Ovary (tissue), 7 donors: ENCODE measurements at regions not wholly inside any gene's neighbourhood (a gene's known extent, or its start where the extent isn't known, plus 50 kb on each side); places are given as distances from the start of the nearest gene placed in this dataset.
A peak's percentile ranks its signal among the peaks of the same experiment; 100 is the strongest.

ENCODE experiments used
- DNase-seq, 5 donors: peaks; one replicate each; pipeline ENCODE4 v3.0.0-alpha.2; 2019 to 2020
- H3K27ac ChIP-seq, 2 donors: fragments of 200-600 bp; one replicate each; pipeline versions ENCODE4 v1.5.1 to v1.8.0; 2019 to 2022
- H3K27me3 ChIP-seq: fragments of 200-600 bp; one replicate; pipeline ENCODE4 v1.8.0; 2022
- H3K36me3 ChIP-seq: fragments of 200-600 bp; sonication (generic); one replicate; pipeline ENCODE4 v1.5.1; 2019
- H3K4me1 ChIP-seq: one replicate; pipeline ENCODE4 v1.8.1; 2013; ENCODE audit warnings: mild to moderate bottlenecking, moderate library complexity; ENCODE audit not compliant: insufficient read depth
- H3K4me3 ChIP-seq: fragments of 200-600 bp; sonication (generic); one replicate; pipeline ENCODE4 v1.5.1; 2017
- H3K9me3 ChIP-seq, 2 donors: fragments of 200-600 bp in 1 of 2; sonication (generic) in 1 of 2; one replicate each; pipeline versions ENCODE4 v1.5.1 to v1.8.1; 2013 to 2019; ENCODE audit warnings: mild to moderate bottlenecking in 1 of 2, moderate library complexity in 1 of 2
- CTCF ChIP-seq, 3 donors: fragments of 450-650 bp in 2 of 3; fragments of 200-600 bp in 1 of 3; IDR thresholded peaks; one replicate each; pipeline versions ENCODE4 v1.5.1 to v1.8.0; 2016 to 2022; ENCODE audit warnings: antibody characterized with exemption in 3 of 3, mild to moderate bottlenecking in 1 of 3
- EP300 ChIP-seq: sonication (generic); formaldehyde crosslinking; IDR thresholded peaks from one replicate; pipeline ENCODE4 v1.6.1; 2017; ENCODE audit warnings: antibody characterized with exemption
- POLR2A ChIP-seq: fragments of 450-650 bp; IDR thresholded peaks from one replicate; pipeline ENCODE4 v1.6.1; 2017; ENCODE audit warnings: antibody characterized with exemption, mild to moderate bottlenecking, moderate library complexity
- WGBS, 3 donors: extraction: QIAGEN DNeasy Blood & Tissue Kit in 1 of 3; methylation state at CpG; one replicate each; pipeline versions ENCODE4 v1.1.5 to v1.1.7; 2013 to 2017; 5-methylcytosine and 5-hydroxymethylcytosine counted together
- intact Hi-C, 4 donors: fragments of 100-400 bp; cut with DNase I; formaldehyde crosslinking; loops; one replicate each; pipeline versions ENCODE4 v1.11.0 to v1.15.1; 2022 to 2023
- donor health status: DM: no; HTN: no; CAD: no; lungs with moderate emphysema.
- donor health status: DM: no; HTN: no; CAD: no.
- donor health status: Bipolar disorder and iron deficiency.
- donor health status: DM: no; HTN: no; CAD: no.
- donor health status: DM: yes; HTN: yes; CAD: no.

DNA sequence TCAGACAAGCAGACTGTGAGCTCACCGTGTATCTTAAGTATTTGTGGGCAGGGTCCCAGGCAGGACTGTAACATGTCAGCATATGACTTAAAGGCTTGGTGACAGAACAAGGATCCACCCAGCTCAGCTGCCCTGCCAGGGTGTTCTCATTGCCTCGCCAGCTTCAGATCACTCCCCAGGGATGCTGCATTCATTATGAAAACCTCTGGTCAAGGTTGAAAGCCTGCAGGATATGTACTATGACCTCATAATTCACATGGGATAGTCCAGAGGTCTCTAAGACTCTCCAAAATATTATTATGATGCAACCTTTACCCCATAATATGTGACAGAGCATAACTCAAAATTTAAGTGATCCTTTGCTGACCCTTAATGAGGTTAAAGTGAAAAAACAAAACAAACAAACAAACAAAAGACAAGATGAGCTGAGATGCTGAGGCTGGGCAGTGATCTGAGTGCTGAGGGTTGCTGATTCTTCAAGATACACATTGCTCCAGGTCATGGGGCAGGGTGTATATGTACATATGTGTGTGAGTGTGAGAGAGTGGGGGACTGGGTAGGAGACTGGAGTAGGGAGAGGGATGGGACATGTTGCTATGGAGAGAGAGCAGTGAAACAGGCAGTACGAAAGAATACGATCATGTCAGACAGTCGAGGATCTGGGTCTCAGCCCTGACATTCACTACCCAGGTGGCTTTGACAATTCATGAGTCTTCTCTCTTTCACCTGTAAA, 98.8 kb upstream of the DUSP10 start:
- TF ChIP-seq EP300 (no peak), POLR2A (no peak), CTCF (IDR thresholded peaks at IDR 0.05) (no peak)
- intact Hi-C loops, result no loop called here
- DNase-seq, result no peak

DNA sequence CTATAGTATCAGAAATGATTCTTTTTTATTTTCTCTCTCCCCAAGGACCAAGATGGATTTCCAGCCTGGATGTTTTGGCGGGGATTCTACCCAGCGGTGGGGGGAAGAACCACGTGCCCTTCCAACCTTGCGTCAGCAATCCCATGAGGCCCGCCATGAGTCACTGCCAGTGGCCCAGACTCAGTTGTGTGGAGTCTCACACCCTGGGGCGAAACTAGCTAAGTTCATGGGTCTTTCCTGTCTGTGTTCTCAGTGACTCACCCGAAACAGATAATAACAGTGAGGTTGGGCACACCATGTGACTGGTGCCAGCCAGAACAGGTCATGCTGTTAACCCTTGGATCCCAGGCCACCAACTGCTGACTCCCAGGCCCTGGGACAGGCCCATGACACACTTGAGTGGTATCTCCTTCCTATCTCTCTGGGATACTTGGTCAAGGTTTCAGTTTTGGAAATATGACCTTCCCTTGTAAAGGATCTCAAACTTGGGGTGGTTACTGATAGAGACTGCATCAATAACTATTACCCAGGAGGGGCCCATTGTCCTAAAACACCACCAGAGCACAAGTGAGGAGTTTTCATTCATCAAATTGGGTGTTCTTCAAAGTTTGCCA, 98.0 kb upstream of the DUSP10 start:
- Histone ChIP-seq H3K27ac (no peak overlapping the region), H3K4me1 (no peaks in the 10 kb centered on the region), H3K4me3 (no peak overlapping the region), H3K36me3 (no peaks in the 10 kb centered on the region), H3K9me3 (no peaks in the 10 kb centered on the region), H3K27me3 (no peaks in the 10 kb centered on the region)
- DNase-seq, result peak in 1 of 5 donors; percentile 16
- intact Hi-C loops, result no loop called here
- TF ChIP-seq CTCF (IDR thresholded peaks at IDR 0.05) (no peak), POLR2A (no peak), EP300 (no peak)
- WGBS, 3 donors, result 75 to 87% (median 79%) methylated on average over 7 of the region's 7 CpGs

More for the DNA sequence above, 98.8 kb upstream of the DUSP10 start:
- Histone ChIP-seq H3K27me3 (no peaks in the 10 kb centered on the region), H3K36me3 (no peaks in the 10 kb centered on the region), H3K27ac (no peak overlapping the region), H3K9me3 (no peaks in the 10 kb centered on the region), H3K4me3 (no peak overlapping the region), H3K4me1 (no peaks in the 10 kb centered on the region)
- 68 to 74% (median 73%) methylated on average over 5 of the region's 5 CpGs for WGBS, 3 donors

DNA sequence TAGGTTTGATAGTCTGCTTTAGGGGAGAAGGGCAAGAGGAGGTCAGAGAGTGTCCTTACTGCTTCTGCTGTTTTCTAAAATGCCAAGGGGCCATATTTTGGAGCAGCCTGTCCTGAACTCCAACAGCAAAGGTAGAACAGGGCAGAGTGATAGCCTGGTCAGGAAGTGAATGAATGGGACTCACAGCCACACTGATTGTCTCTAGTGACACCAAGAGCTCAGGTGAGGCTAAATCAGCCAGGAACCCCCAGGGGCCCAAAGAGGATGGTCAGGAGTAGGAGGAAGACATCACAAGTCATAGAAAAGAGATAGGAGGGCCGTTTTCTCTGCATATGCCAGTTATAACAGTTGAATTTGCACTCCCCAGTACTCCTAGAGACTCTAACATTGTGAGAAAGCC, 97.4 kb upstream of the DUSP10 start:
- Histone ChIP-seq H3K9me3 (no peaks in the 10 kb centered on the region), H3K27ac (no peak overlapping the region), H3K27me3 (no peaks in the 10 kb centered on the region), H3K4me3 (no peak overlapping the region), H3K36me3 (no peaks in the 10 kb centered on the region), H3K4me1 (no peaks in the 10 kb centered on the region)
- WGBS, 3 donors, result 70 to 83% (median 73%) methylated on average over 1 of the region's 1 CpG
- no peak for TF ChIP-seq CTCF (IDR thresholded peaks at IDR 0.05)
- no peak for TF ChIP-seq EP300
- TF ChIP-seq POLR2A, result no peak
- intact Hi-C loops, result no loop called here
- DNase-seq, result no peak

DNA sequence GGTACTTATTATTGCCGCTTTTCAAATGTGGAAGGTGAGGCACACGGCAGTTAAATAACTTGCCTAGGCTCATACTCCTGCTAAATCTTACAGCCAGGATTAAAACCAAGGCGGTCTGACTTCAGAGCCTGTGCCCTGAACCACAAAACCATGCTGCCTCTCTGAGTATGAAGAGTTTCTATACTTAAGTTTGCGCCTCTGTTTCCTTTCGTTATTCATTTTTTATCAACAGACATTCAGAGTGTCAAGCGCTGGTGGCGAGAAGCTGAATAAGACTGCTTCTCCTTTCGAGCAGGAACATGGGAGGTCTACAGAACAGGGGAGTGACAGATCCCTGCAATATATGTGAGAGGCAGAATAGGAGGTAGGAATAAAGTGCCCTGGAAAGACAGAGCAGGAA, 96.0 kb upstream of the DUSP10 start:
- 89 to 93% (median 92%) methylated on average over 8 of the region's 8 CpGs for WGBS, 3 donors
- Histone ChIP-seq H3K9me3 (no peaks in the 10 kb centered on the region), H3K4me1 (no peaks in the 10 kb centered on the region), H3K36me3 (no peaks in the 10 kb centered on the region), H3K4me3 (no peak overlapping the region), H3K27ac (no peak overlapping the region), H3K27me3 (no peaks in the 10 kb centered on the region)
- intact Hi-C loops, result no loop called here
- TF ChIP-seq CTCF (IDR thresholded peaks at IDR 0.05) (no peak), POLR2A (no peak), EP300 (no peak)
- DNase-seq, result no peak
